ENCODE measurements at regions not wholly inside any gene's neighbourhood (a gene's known extent, or its start where the extent isn't known, plus 50 kb on each side); places are given as distances from the start of the nearest gene placed in this dataset.
A peak's percentile ranks its signal among the peaks of the same experiment; 100 is the strongest.
"Not testable (repeated sequence)": the region's sequence is repeated elsewhere in the genome, so short reads cannot be mapped to it uniquely, and the experiment has no call there.

DNA sequence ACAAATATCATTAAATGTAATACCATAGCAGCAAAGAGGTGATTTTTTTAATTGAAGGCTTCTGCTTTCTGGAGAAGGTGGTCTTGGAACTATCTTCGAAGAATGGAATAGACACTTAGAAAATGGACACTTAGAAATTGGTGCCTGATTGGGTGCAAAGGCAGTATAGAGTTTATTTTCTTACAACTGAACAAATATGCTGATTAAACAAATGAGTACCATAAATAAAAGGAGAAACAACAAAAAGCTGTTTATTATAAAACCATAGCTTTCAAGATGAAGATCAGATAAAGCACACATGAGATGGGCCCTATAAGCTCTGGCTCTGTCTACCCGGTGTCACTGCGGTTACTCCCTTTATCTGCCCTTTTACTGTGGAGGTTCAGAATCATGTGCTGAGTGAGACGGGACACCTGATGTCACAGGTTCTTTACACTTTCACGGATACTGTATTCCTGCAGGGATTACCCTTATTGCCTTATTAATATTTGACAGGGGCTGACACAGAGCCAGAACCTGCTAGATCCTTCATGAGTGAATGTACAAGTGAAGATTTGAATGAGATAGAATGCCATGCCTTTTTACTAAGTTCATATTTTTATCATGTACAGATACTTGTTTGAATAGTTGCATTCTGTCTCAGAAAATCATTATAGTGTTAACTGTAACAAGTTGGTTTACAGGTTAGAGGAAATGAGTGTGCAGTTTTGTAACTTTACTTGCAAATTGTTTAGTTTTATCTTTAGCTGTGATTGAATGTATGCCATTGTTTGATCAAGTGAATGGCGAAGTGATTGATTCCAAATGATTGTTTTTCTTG lies 477.5 kb upstream of the RGS6 start:
- Histone ChIP-seq H3K4me3 (ENCODE audit: low read length) (no peak overlapping the region), H3K9ac (ENCODE audit: low read length) (no peak overlapping the region), H3K36me3 (ENCODE audit: control insufficient read depth, insufficient read depth, low read length, severe bottlenecking) (no peaks in the 10 kb centered on the region), H3K27me3 (replicated peaks; ENCODE audit: control insufficient read depth, insufficient read depth, low read length) (no peaks in the 10 kb centered on the region), H3K4me1 (ENCODE audit: control insufficient read depth, insufficient read depth, low read length) (peaks cover 6% of the 10 kb centered on the region), H3K9me3 (ENCODE audit: control insufficient read depth, low read length) (peaks cover 7% of the 10 kb centered on the region)
- no peak for DNase-seq (ENCODE audit: low read depth)

GRCh38 chr14:71460091-71460490 lies 472.1 kb upstream of the RGS6 start:
- H3K4me1 ChIP-seq (ENCODE audit: control insufficient read depth, insufficient read depth, low read length): no peaks in the 10 kb centered on the region
- H3K4me3 ChIP-seq (ENCODE audit: low read length): no peak overlapping the region
- DNase-seq (ENCODE audit: low read depth): no peak
- no peak overlapping the region for H3K9ac ChIP-seq (ENCODE audit: low read length)
- H3K36me3 ChIP-seq (ENCODE audit: control insufficient read depth, insufficient read depth, low read length, severe bottlenecking): no peaks in the 10 kb centered on the region
- H3K27me3 ChIP-seq (replicated peaks; ENCODE audit: control insufficient read depth, insufficient read depth, low read length): no peaks in the 10 kb centered on the region
- no peaks in the 10 kb centered on the region for H3K9me3 ChIP-seq (ENCODE audit: control insufficient read depth, low read length)

- H3K36me3 ChIP-seq (ENCODE audit: control insufficient read depth, insufficient read depth, low read length, severe bottlenecking); H3K9ac ChIP-seq (ENCODE audit: low read length); H3K27me3 ChIP-seq (replicated peaks; ENCODE audit: control insufficient read depth, insufficient read depth, low read length); H3K9me3 ChIP-seq (ENCODE audit: control insufficient read depth, low read length); H3K4me3 ChIP-seq (ENCODE audit: low read length); DNase-seq (ENCODE audit: low read depth); H3K4me1 ChIP-seq (ENCODE audit: control insufficient read depth, insufficient read depth, low read length): not testable (repeated sequence)
Measured at GRCh38 chr14:71461617-71462016, 470.6 kb upstream of the RGS6 start.

DNA sequence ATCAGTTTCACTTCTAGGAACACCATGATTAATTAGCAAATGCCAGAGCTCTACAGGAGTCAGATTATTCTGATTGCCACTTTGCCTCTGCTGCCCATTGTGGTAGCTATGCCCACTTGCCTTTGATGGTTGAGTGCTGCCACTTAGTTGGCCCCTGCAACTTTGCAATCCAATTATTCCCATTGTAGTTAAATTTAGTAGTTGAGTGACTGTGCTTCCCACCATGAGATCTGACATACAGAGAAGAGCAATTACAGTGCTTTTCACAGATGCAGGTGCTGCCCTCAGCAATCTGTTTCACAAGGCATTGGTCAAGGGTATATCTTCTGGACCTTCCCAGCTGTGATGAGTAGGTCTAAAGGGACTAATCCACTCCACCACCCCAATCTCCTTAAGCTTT lies 468.4 kb upstream of the RGS6 start:
- H3K36me3 ChIP-seq (ENCODE audit: control insufficient read depth, insufficient read depth, low read length, severe bottlenecking): no peaks in the 10 kb centered on the region
- no peaks in the 10 kb centered on the region for H3K9me3 ChIP-seq (ENCODE audit: control insufficient read depth, low read length)
- peaks cover 21% of the 10 kb centered on the region for H3K4me1 ChIP-seq (ENCODE audit: control insufficient read depth, insufficient read depth, low read length)
- no peak overlapping the region for H3K4me3 ChIP-seq (ENCODE audit: low read length)
- no peak overlapping the region for H3K9ac ChIP-seq (ENCODE audit: low read length)
- H3K27me3 ChIP-seq (replicated peaks; ENCODE audit: control insufficient read depth, insufficient read depth, low read length): no peaks in the 10 kb centered on the region
- DNase-seq (ENCODE audit: low read depth): no peak

DNA sequence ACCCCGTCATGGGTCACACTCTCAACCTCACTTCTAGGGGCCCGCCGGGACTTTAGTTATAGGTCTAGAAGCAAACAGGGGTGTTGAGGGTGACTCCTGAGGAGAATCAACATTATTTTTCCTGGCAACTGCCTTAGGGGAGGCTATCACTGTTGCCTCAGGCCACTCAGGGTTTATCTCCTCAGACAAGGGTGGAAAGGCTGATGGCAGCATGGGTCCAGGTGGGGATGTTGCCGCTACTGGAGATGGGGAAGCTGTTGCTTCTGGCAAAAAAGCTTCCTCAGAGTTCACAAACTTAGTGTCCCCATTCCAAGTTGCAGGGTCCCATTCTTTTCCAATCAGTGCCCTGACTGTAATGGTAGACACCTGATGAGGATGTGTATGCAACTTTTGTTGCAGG lies 467.4 kb upstream of the RGS6 start:
- Histone ChIP-seq H3K36me3 (ENCODE audit: control insufficient read depth, insufficient read depth, low read length, severe bottlenecking) (no peaks in the 10 kb centered on the region), H3K4me1 (ENCODE audit: control insufficient read depth, insufficient read depth, low read length) (peaks cover 21% of the 10 kb centered on the region)

DNA sequence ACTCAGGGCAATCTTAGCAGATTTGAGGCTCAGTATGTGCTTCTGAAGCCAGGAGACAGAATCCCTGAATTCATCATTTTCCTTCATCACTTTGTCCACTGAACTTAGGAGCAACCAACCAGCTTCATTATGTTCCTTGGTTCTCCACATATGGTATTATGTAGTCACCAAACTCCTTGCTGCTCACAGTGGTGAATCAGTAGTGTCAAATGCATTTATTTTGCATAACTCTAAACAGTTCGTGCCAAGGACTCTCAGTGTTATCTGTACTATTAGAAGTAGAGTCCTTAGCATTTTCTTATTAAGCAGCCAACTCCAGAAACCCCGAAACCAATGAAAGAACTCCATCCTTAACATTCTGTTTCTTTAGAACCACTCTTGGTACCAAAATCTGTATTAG lies 466.9 kb upstream of the RGS6 start:
- no peaks in the 10 kb centered on the region for H3K9me3 ChIP-seq (ENCODE audit: control insufficient read depth, low read length)
- no peaks in the 10 kb centered on the region for H3K36me3 ChIP-seq (ENCODE audit: control insufficient read depth, insufficient read depth, low read length, severe bottlenecking)
- peaks cover 21% of the 10 kb centered on the region for H3K4me1 ChIP-seq (ENCODE audit: control insufficient read depth, insufficient read depth, low read length)

More for the DNA sequence above, 467.4 kb upstream of the RGS6 start:
- no peaks in the 10 kb centered on the region for H3K9me3 ChIP-seq (ENCODE audit: control insufficient read depth, low read length)
- no peak for DNase-seq (ENCODE audit: low read depth)
- H3K27me3 ChIP-seq (replicated peaks; ENCODE audit: control insufficient read depth, insufficient read depth, low read length): no peaks in the 10 kb centered on the region
- H3K4me3 ChIP-seq (ENCODE audit: low read length): no peak overlapping the region
- H3K9ac ChIP-seq (ENCODE audit: low read length): no peak overlapping the region

GRCh38 chr14:71466251-71466650 lies 466.0 kb upstream of the RGS6 start:
- no peak for DNase-seq (ENCODE audit: low read depth)
- peak overlapping the region; percentile 67 for H3K4me3 ChIP-seq (ENCODE audit: low read length)
- H3K4me1 ChIP-seq (ENCODE audit: control insufficient read depth, insufficient read depth, low read length): peaks cover 21% of the 10 kb centered on the region
- H3K9me3 ChIP-seq (ENCODE audit: control insufficient read depth, low read length): no peaks in the 10 kb centered on the region
- no peaks in the 10 kb centered on the region for H3K36me3 ChIP-seq (ENCODE audit: control insufficient read depth, insufficient read depth, low read length, severe bottlenecking)
- peak overlapping the region; percentile 37 for H3K9ac ChIP-seq (ENCODE audit: low read length)
- no peaks in the 10 kb centered on the region for H3K27me3 ChIP-seq (replicated peaks; ENCODE audit: control insufficient read depth, insufficient read depth, low read length)

More for the DNA sequence above, 466.9 kb upstream of the RGS6 start:
- no peak for DNase-seq (ENCODE audit: low read depth)
- Histone ChIP-seq H3K27me3 (replicated peaks; ENCODE audit: control insufficient read depth, insufficient read depth, low read length) (no peaks in the 10 kb centered on the region), H3K4me3 (ENCODE audit: low read length) (no peak overlapping the region), H3K9ac (ENCODE audit: low read length) (no peak overlapping the region)

- peak; percentile 45 for DNase-seq (ENCODE audit: low read depth)
- no peaks in the 10 kb centered on the region for H3K9me3 ChIP-seq (ENCODE audit: control insufficient read depth, low read length)
- H3K36me3 ChIP-seq (ENCODE audit: control insufficient read depth, insufficient read depth, low read length, severe bottlenecking): no peaks in the 10 kb centered on the region
- peak overlapping the region; percentile 37 for H3K9ac ChIP-seq (ENCODE audit: low read length)
- peaks cover 24% of the 10 kb centered on the region for H3K4me1 ChIP-seq (ENCODE audit: control insufficient read depth, insufficient read depth, low read length)
- H3K27me3 ChIP-seq (replicated peaks; ENCODE audit: control insufficient read depth, insufficient read depth, low read length): no peaks in the 10 kb centered on the region
- peak overlapping the region; percentile 67 for H3K4me3 ChIP-seq (ENCODE audit: low read length)
Measured at GRCh38 chr14:71466946-71467345, 465.3 kb upstream of the RGS6 start.

DNA sequence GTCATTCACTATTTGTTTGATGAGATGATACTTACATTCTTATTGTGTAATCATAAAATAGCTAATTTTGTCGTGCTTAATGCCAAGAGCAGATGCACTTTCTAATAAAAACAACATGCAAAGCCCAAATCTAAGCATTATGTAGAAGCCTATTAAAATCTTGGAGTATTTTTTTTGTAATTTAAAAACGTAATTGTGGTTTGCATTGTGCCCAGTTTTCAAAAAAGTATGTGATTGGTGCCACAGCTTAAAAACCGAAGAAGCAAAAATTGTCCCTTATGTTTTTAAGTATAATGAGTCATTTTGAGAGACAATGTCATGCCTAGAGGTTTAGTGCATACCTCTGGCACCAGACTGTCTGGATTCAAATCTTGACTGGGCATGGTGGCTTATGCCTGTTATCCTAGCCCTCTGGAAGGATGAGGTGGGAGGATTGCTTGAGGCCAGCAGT lies 464.8 kb upstream of the RGS6 start:
- H3K4me1 ChIP-seq (ENCODE audit: control insufficient read depth, insufficient read depth, low read length): peaks cover 28% of the 10 kb centered on the region
- peak; percentile 66 for DNase-seq (ENCODE audit: low read depth)
- no peaks in the 10 kb centered on the region for H3K27me3 ChIP-seq (replicated peaks; ENCODE audit: control insufficient read depth, insufficient read depth, low read length)
- H3K36me3 ChIP-seq (ENCODE audit: control insufficient read depth, insufficient read depth, low read length, severe bottlenecking): no peaks in the 10 kb centered on the region
- no peaks in the 10 kb centered on the region for H3K9me3 ChIP-seq (ENCODE audit: control insufficient read depth, low read length)
- H3K4me3 ChIP-seq (ENCODE audit: low read length): peak overlapping the region; percentile 67
- H3K9ac ChIP-seq (ENCODE audit: low read length): peak overlapping the region; percentile 37

DNA sequence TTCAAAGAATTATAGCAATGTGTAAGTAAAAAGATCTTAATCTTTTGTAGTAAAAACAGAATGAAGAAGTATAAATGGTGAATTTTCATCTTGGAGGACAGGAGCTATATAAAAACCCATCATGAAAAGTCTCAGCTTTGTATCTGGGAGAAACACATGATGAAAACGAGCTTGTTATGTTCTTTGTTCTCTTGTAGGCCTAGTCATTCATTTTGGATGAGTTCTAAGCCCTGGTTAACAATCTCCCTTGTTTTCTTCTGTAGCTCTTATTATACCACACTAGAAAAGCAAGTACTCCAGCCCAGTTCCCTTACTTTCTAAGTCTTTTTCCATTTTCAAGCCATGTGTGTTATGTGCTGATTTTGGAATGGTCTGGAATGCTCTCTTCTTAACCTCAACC lies 463.5 kb upstream of the RGS6 start:
- peaks cover 33% of the 10 kb centered on the region for H3K4me1 ChIP-seq (ENCODE audit: control insufficient read depth, insufficient read depth, low read length)
- H3K4me3 ChIP-seq (ENCODE audit: low read length): no peak overlapping the region
- no peak overlapping the region for H3K9ac ChIP-seq (ENCODE audit: low read length)
- no peak for DNase-seq (ENCODE audit: low read depth)
- H3K36me3 ChIP-seq (ENCODE audit: control insufficient read depth, insufficient read depth, low read length, severe bottlenecking): no peaks in the 10 kb centered on the region
- H3K27me3 ChIP-seq (replicated peaks; ENCODE audit: control insufficient read depth, insufficient read depth, low read length): no peaks in the 10 kb centered on the region
- H3K9me3 ChIP-seq (ENCODE audit: control insufficient read depth, low read length): no peaks in the 10 kb centered on the region

DNA sequence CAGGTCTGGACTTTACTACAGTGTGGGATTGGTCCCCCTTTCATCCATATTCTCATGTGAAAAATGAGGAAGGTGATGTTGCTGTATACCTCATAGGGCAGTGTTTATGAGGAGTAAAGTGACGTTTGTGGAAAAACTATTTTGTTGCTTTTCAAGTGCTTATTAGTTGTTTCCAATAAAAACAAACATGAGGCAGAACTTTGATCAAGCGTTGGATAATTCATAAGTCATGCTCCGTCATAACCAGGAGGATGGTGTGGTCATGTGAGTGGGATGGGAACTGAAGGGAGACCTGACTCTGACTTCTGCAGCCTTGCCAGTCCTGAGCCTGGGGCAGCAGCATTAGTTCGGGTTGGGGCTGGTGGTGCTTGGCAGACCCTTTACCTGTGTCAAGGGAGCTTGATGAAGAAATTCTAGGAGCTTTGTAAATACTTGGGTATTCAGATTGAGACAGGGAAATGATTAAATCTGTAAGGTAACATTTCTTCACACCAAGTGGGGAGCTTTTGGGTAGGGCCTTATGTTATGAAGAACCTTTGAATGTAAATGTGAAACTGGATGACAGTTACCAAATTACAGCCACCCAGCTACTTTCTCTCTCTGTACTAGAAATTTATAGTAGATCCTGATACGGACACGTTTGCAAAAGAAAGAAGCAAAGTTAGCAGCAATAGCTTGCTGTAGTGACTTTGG lies 462.4 kb upstream of the RGS6 start:
- Histone ChIP-seq H3K9ac (ENCODE audit: low read length) (no peak overlapping the region), H3K27me3 (replicated peaks; ENCODE audit: control insufficient read depth, insufficient read depth, low read length) (no peaks in the 10 kb centered on the region), H3K36me3 (ENCODE audit: control insufficient read depth, insufficient read depth, low read length, severe bottlenecking) (no peaks in the 10 kb centered on the region), H3K4me1 (ENCODE audit: control insufficient read depth, insufficient read depth, low read length) (peaks cover 33% of the 10 kb centered on the region), H3K4me3 (ENCODE audit: low read length) (no peak overlapping the region), H3K9me3 (ENCODE audit: control insufficient read depth, low read length) (no peaks in the 10 kb centered on the region)
- no peak for DNase-seq (ENCODE audit: low read depth)
